ENCODE measurements at regions not wholly inside any gene's neighbourhood (a gene's known extent, or its start where the extent isn't known, plus 50 kb on each side); places are given as distances from the start of the nearest gene placed in this dataset.
"Not testable (repeated sequence)": the region's sequence is repeated elsewhere in the genome, so short reads cannot be mapped to it uniquely, and the experiment has no call there.

- DNase-seq (ENCODE audit: low read depth): no peak
These were observed 322.0 kb downstream of the SUCLG1 start for GRCh38 chr2:84137034-84137433.

GRCh38 chr2:84132370-84132769 is 326.7 kb downstream of the SUCLG1 start:
- no peak for DNase-seq (ENCODE audit: low read depth)

GRCh38 chr2:84131278-84131830 is 327.7 kb downstream of the SUCLG1 start:
- DNase-seq (ENCODE audit: low read depth): no peak

GRCh38 chr2:84129018-84129417 is 330.1 kb downstream of the SUCLG1 start:
- DNase-seq (ENCODE audit: low read depth): no peak

GRCh38 chr2:84127812-84128211 is 331.3 kb downstream of the SUCLG1 start:
- DNase-seq (ENCODE audit: low read depth): not testable (repeated sequence)

- DNase-seq (ENCODE audit: low read depth): no peak
These were observed 332.6 kb downstream of the SUCLG1 start for GRCh38 chr2:84126530-84126929.

GRCh38 chr2:84126084-84126483 is 333.0 kb downstream of the SUCLG1 start:
- no peak for DNase-seq (ENCODE audit: low read depth)

- no peak for DNase-seq (ENCODE audit: low read depth)
These were observed 342.9 kb downstream of the SUCLG1 start for GRCh38 chr2:84116143-84116542.

GRCh38 chr2:84115173-84115857 is 343.8 kb downstream of the SUCLG1 start:
- no peak for DNase-seq (ENCODE audit: low read depth)

- DNase-seq (ENCODE audit: low read depth): not testable (repeated sequence)
These were observed 355.1 kb downstream of the SUCLG1 start for GRCh38 chr2:84103816-84104527.

GRCh38 chr2:84102274-84102673 is 356.8 kb downstream of the SUCLG1 start:
- DNase-seq (ENCODE audit: low read depth): no peak

GRCh38 chr2:84088656-84089055 is 370.4 kb downstream of the SUCLG1 start:
- DNase-seq (ENCODE audit: low read depth): no peak

GRCh38 chr2:84085562-84085961 is 373.5 kb downstream of the SUCLG1 start:
- DNase-seq (ENCODE audit: low read depth): no peak

- no peak for DNase-seq (ENCODE audit: low read depth)
These were observed 374.2 kb downstream of the SUCLG1 start for GRCh38 chr2:84084856-84085255.

- no peak for DNase-seq (ENCODE audit: low read depth)
These were observed 375.1 kb downstream of the SUCLG1 start for GRCh38 chr2:84083984-84084383.

GRCh38 chr2:84078471-84078870 is 380.6 kb downstream of the SUCLG1 start:
- no peak for DNase-seq (ENCODE audit: low read depth)

- DNase-seq (ENCODE audit: low read depth): no peak
These were observed 381.6 kb downstream of the SUCLG1 start for GRCh38 chr2:84077496-84077895.

GRCh38 chr2:84071050-84071449 is 388.0 kb downstream of the SUCLG1 start:
- DNase-seq (ENCODE audit: low read depth): no peak

- no peak for DNase-seq (ENCODE audit: low read depth)
These were observed 393.2 kb downstream of the SUCLG1 start for GRCh38 chr2:84065857-84066256.

- no peak for DNase-seq (ENCODE audit: low read depth)
These were observed 401.0 kb downstream of the SUCLG1 start for GRCh38 chr2:84057917-84058560.

- DNase-seq (ENCODE audit: low read depth): no peak
These were observed 403.3 kb downstream of the SUCLG1 start for GRCh38 chr2:84055816-84056215.

- not testable (repeated sequence) for DNase-seq (ENCODE audit: low read depth)
These were observed 404.5 kb downstream of the SUCLG1 start for GRCh38 chr2:84054577-84054976.

GRCh38 chr2:84052913-84053312 is 406.2 kb downstream of the SUCLG1 start:
- DNase-seq (ENCODE audit: low read depth): no peak
